IPS-15b (cell line): ENCODE measurements at regions not wholly inside any gene's neighbourhood (a gene's known extent, or its start where the extent isn't known, plus 50 kb on each side); places are given as distances from the start of the nearest gene placed in this dataset.
"Not testable (repeated sequence)": the region's sequence is repeated elsewhere in the genome, so short reads cannot be mapped to it uniquely, and the experiment has no call there.

Source experiments
- H3K27me3 ChIP-seq: one replicate; pipeline ENCODE4 v1.6.1; 2013; ENCODE audit warnings: low read length; ENCODE audit not compliant: control insufficient read depth, insufficient read depth
- H3K36me3 ChIP-seq: one replicate; pipeline ENCODE4 v1.6.1; 2013; ENCODE audit warnings: low read length; ENCODE audit not compliant: control insufficient read depth, insufficient read depth
- H3K4me1 ChIP-seq: one replicate; pipeline ENCODE4 v1.6.1; 2013; ENCODE audit warnings: mild to moderate bottlenecking, low read length; ENCODE audit not compliant: control insufficient read depth, insufficient read depth
- H3K4me3 ChIP-seq: one replicate; pipeline ENCODE4 v1.5.1; 2013; ENCODE audit warnings: low read depth, low read length
- H3K9ac ChIP-seq: one replicate; pipeline ENCODE4 v1.6.1; 2013; ENCODE audit warnings: low read depth, mild to moderate bottlenecking, low read length
- H3K9me3 ChIP-seq: one replicate; pipeline ENCODE4 v1.6.1; 2013; ENCODE audit warnings: mild to moderate bottlenecking, low read length; ENCODE audit not compliant: control insufficient read depth, insufficient read depth

DNA sequence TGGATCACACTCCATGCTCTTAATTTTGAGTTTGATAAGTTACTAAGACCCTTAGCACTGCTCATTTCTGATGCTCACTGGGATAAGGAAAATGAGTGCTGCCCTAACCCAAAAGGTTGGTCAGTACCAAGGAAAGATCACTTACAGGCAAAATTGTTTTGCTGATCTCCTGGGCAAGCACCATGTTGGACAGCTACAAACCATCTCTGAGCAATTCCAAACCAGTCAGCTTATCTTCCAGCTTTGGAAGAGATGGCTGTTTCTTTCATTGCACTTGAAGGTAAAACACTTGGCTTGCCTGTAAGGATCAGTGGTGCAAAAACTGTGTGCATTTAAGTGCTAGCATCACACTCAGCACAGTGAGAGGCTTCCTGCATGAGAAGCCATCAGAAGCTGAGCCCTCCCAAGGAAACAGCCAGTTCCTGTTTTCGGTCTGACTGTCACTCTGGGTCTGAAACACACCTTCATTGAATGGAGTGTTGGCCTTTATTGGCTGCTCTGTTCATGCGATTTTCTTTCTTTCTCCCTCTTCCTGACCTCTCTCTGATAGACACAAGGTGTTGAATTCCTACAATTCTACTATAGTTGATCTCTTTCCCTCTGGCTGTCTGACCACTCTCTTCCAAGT is 126.4 kb upstream of the GHITM start:
- H3K4me1 ChIP-seq, result no peaks in the 10 kb centered on the region
- H3K9me3 ChIP-seq, result no peaks in the 10 kb centered on the region
- H3K36me3 ChIP-seq, result no peaks in the 10 kb centered on the region
- H3K9ac ChIP-seq, result no peak overlapping the region
- H3K4me3 ChIP-seq, result no peak overlapping the region
- no peaks in the 10 kb centered on the region for H3K27me3 ChIP-seq

DNA sequence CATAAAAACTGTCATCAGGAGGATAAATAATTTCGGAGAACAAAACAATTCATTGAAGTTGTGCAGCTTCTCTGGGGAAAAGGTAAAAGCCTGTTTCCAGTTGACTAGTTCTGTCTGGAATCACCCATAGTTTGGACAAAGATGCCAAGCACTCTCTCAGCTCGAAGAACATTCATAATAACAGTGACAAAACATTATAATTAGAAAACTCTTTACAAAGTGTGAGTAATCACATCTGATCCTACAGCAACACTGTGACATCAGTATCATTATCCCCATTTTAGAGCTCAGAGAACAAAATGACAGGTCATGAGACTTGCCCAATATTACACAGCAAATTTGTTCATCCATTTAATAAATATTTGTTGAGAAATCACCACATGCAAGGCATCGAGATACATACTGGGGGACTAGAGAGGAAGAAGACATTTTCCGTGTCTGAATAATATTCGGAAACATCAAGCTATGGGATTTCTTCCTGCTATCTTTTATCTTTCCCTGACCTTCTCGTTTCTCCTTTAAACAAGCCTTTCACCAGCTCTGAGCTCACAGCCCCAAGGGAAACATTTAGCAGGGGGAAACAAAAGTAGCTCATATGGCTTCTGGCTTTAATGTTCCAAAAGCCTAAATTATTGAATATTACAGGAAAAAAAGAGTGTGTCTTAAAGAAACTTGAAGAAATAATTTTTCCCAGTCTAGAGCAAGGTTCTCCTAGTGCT is 123.3 kb upstream of the GHITM start:
- H3K27me3 ChIP-seq, result no peaks in the 10 kb centered on the region
- H3K4me1 ChIP-seq, result no peaks in the 10 kb centered on the region
- no peak overlapping the region for H3K9ac ChIP-seq
- no peak overlapping the region for H3K4me3 ChIP-seq
- H3K9me3 ChIP-seq, result no peaks in the 10 kb centered on the region
- H3K36me3 ChIP-seq, result no peaks in the 10 kb centered on the region

DNA sequence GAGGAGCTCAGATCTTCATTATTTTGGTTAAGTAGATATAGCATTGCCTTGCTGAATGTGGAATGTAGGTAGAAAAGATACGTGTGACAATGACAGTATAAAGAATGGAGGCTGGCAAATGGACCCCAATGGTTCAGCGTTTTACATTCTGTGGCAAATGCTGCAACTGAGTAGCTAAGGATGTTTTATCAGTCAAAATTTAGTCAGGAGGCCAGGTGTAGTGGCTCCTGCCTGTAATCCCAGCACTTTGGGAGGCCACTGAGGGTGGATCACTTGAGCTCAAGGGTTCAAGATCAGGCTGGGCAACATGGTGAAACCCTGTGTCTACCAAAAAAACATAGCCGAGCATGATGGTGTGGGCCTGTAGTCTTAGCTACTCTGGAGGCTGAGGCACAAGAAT is 120.5 kb upstream of the GHITM start:
- Histone ChIP-seq H3K36me3 (no peaks in the 10 kb centered on the region), H3K9me3 (no peaks in the 10 kb centered on the region), H3K27me3 (no peaks in the 10 kb centered on the region), H3K4me3 (no peak overlapping the region), H3K9ac (no peak overlapping the region), H3K4me1 (no peaks in the 10 kb centered on the region)

DNA sequence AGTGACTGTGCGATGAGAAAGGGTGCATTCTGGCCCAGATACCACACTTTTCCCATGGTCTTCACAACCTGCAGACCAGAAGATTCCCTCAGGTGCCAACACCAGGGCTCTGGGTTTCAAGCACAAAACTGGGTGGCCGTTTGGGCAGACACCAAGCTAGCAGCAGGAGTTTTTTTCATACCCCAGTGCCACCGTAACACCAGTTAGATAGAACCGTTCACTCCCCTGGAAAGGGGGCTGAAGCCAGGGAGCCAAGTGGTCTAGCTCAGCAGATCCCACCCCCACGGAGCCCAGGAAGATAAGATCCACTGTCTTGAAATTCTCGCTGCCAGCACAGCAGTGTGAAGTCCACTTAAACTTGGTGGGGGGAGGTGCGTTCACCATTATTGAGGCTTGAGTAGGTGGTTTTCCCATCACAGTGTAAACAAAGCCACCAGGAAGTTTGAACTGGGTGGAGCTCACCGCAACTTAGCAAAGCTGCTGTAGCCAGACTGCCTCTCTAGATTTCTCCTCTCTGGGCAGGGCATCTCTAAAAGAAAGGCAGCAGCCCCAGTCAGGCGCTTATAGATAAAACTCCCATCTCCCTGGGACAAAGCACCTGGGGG is 119.4 kb upstream of the GHITM start:
- not testable (repeated sequence) for H3K9me3 ChIP-seq, H3K27me3 ChIP-seq, H3K9ac ChIP-seq, H3K36me3 ChIP-seq, H3K4me1 ChIP-seq, H3K4me3 ChIP-seq

DNA sequence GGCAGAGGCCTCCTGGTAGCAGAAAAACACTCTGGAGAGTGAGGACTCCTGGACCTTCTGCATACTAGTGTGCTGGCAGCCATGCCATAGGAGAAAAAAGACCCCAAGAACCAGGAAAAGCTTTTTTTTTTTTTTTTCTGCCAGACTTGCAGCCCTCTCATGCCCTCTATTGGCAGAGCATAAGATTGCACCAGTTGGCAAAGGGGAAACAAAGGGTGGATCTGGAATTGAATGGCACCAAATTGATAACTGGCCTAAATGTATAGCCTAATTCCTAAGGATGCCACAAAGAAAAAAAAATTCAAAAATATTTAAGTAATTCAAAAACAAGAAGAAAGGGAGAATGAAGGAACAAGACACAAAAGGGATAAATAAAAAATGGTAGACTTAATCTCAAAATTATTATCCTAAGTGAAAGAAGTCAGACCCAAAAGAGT is 112.5 kb upstream of the GHITM start:
- Histone ChIP-seq H3K36me3 (no peaks in the 10 kb centered on the region), H3K4me1 (no peaks in the 10 kb centered on the region), H3K9ac (no peak overlapping the region), H3K9me3 (no peaks in the 10 kb centered on the region), H3K27me3 (no peaks in the 10 kb centered on the region), H3K4me3 (no peak overlapping the region)

DNA sequence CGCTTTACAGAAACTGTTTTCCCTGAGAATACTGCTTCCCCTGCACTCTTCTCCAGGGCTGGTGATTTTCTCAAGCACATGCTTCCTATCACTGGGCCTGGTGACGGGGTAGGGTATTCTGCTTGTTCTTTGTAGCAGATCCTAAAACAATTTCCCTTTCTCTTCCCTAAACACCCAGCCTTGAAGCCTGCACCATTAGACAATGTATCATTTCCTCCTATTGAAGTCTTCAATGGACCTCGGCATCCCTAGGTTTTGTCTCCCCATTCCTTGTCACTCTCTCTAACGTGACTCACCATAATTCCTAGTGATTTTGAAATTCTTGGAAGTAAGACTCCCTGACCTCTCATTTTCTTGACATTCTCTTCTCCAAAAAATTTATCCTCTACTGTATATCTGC is 109.5 kb upstream of the GHITM start:
- Histone ChIP-seq H3K9me3 (no peaks in the 10 kb centered on the region), H3K27me3 (no peaks in the 10 kb centered on the region), H3K4me3 (no peak overlapping the region), H3K36me3 (no peaks in the 10 kb centered on the region), H3K4me1 (no peaks in the 10 kb centered on the region), H3K9ac (no peak overlapping the region)

DNA sequence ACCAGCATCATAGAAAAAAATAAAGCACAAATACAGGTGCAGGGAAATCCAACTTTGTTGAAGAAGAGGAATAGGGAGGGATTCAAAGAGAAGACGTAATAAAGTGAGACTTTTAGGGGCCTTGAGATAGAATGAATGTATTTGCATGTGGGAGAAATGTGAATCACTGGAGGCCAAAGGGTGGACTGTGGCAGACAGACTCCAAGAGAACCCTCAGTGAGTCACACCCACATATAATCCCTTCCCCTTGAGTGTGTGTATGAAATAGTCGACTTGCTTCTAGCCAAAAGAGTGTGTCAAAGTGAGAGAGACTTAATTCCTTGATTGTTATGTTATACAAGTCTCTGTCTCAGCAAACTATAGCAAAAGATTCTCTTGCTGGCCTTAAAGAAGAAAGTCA is 101.3 kb upstream of the GHITM start:
- Histone ChIP-seq H3K4me3 (no peak overlapping the region), H3K9me3 (no peaks in the 10 kb centered on the region)

DNA sequence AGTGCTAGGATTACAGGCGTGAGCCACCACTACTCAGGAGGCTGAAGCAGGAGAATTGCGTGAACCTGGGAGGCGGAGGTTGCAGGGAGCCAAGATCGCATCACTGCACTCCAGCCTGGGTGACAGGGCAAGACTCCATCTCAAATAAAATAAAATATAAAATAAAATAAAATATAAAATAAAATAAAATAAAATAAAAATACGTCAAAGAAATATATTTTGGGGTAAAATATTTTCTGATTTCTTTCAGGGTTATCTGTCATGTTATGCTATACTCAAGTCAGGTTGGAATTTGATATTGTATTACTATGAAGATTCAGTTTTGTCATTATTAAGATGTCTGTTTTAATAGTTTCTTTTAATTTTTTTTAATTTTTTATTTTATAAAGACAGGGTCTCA is 99.4 kb upstream of the GHITM start:
- H3K4me1 ChIP-seq, result no peaks in the 10 kb centered on the region
- no peak overlapping the region for H3K4me3 ChIP-seq
- H3K36me3 ChIP-seq, result no peaks in the 10 kb centered on the region
- no peaks in the 10 kb centered on the region for H3K27me3 ChIP-seq
- no peaks in the 10 kb centered on the region for H3K9me3 ChIP-seq
- no peak overlapping the region for H3K9ac ChIP-seq

More for the DNA sequence above, 101.3 kb upstream of the GHITM start:
- Histone ChIP-seq H3K9ac (no peak overlapping the region), H3K36me3 (no peaks in the 10 kb centered on the region), H3K27me3 (no peaks in the 10 kb centered on the region), H3K4me1 (no peaks in the 10 kb centered on the region)

DNA sequence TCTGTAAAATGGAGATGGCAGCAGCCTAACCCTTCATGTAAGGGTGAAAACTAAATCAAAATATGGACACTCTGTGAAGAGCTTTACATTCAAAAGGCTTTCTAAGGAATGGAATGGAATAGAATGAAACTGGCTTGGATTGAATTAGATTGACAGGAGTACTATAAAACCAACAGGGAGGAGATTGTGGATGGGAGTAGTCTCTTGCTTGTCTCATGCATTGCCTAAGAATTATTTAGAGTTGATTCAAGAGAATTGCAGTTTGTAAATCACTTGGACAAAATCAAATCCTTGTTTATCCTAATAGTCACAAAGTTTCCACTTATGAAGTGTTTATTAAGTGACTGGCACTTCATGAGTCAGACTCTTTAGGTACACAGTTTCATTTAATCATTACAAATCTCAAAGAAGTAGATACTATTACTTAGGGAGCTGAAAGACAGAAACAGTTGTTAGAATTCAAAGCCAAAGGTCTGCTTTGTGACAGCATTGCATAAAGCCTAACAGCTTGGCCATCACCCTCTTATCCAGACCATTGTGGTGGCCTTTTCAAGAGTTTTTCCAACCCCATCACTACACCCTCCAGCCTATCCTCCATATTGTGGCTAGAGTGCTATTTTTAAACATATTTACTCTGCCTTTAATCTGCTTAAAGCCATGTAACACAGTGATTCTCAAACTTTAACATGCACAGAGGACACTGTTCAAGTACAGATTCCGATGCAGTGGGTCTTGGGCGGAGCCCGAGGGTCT is 91.9 kb upstream of the GHITM start:
- H3K4me1 ChIP-seq, result no peaks in the 10 kb centered on the region
- H3K4me3 ChIP-seq, result no peak overlapping the region
- H3K9me3 ChIP-seq, result no peaks in the 10 kb centered on the region
- no peak overlapping the region for H3K9ac ChIP-seq
- no peaks in the 10 kb centered on the region for H3K36me3 ChIP-seq
- no peaks in the 10 kb centered on the region for H3K27me3 ChIP-seq

DNA sequence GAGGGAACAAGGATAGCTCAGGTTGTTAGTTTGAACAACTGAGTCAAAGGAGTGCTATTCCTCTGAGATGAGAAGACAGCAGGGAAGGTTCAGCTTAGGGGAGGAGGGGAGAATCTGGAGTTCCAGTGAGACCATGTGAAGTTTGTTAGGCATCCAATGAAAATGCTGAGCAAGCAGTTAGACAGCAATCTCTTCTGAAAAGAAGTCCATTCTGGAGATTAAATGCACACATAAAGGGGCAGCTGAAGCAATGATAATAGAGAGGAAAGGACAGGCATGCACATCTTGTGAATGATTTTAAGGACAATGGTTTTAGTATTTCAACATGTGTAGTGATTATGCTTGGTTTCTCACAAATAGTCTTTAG is 89.7 kb upstream of the GHITM start:
- no peaks in the 10 kb centered on the region for H3K27me3 ChIP-seq
- no peaks in the 10 kb centered on the region for H3K9me3 ChIP-seq
- no peaks in the 10 kb centered on the region for H3K36me3 ChIP-seq
- no peak overlapping the region for H3K9ac ChIP-seq
- no peaks in the 10 kb centered on the region for H3K4me1 ChIP-seq
- no peak overlapping the region for H3K4me3 ChIP-seq

DNA sequence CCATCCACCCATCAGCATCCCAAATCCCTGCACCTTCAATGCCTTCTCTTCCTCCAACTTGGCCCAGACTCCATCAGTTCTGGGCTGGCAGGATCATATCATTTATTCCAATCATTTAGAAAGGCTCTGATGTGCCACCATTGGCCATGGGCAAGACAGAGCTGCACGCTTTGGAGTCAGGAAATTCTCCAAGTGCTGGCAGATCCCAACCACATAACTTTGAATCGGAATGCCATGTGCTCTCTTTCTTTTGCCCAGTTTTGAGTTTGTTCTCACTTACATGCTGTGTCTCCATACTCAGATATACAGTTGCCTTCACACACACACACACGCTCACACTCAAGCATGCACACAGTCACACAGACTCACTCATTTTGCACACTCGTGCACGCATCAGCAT is 85.7 kb upstream of the GHITM start:
- Histone ChIP-seq H3K9ac (no peak overlapping the region), H3K9me3 (no peaks in the 10 kb centered on the region), H3K27me3 (no peaks in the 10 kb centered on the region), H3K4me1 (no peaks in the 10 kb centered on the region), H3K4me3 (no peak overlapping the region), H3K36me3 (no peaks in the 10 kb centered on the region)
